ENCODE measurements at regions not wholly inside any gene's neighbourhood (a gene's known extent, or its start where the extent isn't known, plus 50 kb on each side); places are given as distances from the start of the nearest gene placed in this dataset.

DNA sequence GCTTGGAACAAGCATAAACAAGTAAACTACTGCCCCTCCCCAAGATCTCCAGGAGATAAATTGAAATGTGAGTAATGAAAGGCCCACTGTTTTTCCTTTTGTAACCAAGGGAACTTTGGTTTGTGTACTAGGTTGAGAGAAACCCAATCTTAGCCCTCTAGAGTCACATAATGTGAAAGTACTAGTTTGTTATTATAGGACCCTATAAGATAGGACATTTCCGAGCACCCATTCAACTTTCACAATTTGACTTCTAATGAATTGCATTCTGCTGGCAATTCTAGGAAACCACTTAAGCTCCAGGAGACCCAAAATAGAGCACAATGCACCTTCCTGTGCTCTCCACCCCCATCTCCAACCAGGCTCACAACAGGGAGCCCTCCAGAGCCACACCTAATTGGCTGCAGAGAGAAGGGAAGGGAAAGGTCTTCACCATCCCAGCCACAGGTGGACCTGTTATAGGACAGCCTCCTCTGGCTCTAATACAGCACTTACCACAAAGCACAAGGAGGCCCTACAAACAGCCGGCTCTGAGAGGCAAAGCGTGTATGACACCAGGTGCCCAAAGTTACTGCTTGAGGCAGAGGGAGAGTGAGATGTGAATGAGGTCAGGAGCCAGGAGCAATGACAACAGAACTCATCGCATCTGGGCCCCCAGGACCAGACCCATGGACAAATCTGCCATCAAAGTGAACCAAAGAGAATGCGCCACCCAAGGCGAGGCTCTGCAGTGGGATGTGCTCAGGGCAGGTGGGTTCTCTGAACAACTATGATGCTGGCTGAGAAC is 163.3 kb upstream of the NTF3 start:
- TF ChIP-seq, protein P1, sequence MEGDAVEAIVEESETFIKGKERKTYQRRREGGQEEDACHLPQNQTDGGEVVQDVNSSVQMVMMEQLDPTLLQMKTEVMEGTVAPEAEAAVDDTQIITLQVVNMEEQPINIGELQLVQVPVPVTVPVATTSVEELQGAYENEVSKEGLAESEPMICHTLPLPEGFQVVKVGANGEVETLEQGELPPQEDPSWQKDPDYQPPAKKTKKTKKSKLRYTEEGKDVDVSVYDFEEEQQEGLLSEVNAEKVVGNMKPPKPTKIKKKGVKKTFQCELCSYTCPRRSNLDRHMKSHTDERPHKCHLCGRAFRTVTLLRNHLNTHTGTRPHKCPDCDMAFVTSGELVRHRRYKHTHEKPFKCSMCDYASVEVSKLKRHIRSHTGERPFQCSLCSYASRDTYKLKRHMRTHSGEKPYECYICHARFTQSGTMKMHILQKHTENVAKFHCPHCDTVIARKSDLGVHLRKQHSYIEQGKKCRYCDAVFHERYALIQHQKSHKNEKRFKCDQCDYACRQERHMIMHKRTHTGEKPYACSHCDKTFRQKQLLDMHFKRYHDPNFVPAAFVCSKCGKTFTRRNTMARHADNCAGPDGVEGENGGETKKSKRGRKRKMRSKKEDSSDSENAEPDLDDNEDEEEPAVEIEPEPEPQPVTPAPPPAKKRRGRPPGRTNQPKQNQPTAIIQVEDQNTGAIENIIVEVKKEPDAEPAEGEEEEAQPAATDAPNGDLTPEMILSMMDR (conservative IDR thresholded peaks at IDR 0.05; ENCODE audit: low read depth, low read length) = no peak
- TF ChIP-seq EZH2 (IDR thresholded peaks at IDR 0.05; ENCODE audit: low read length, unreplicated experiment) = no peak
